SK-N-SH (cell line): ENCODE measurements at regions not wholly inside any gene's neighbourhood (a gene's known extent, or its start where the extent isn't known, plus 50 kb on each side); places are given as distances from the start of the nearest gene placed in this dataset.

Experiments used
- TF ChIP-seq, protein P1 (sequence below): fragments of 200-600 bp; sonication (generic); IDR thresholded peaks from 2 replicates; pipeline ENCODE4 v1.6.1; 2017; ENCODE audit warnings: antibody characterized with exemption, mild to moderate bottlenecking, moderate library complexity
- TF ChIP-seq, protein P2 (sequence below): IDR thresholded peaks from 2 replicates; pipeline ENCODE4 v1.4.0; 2012; ENCODE audit warnings: low read depth
- TF ChIP-seq, protein P3 (sequence below): IDR thresholded peaks from 2 replicates; pipeline ENCODE4; 2012

GRCh38 chr7:68492359-68492690 is 1106.0 kb upstream of the AUTS2 start:
- TF ChIP-seq, protein P1, sequence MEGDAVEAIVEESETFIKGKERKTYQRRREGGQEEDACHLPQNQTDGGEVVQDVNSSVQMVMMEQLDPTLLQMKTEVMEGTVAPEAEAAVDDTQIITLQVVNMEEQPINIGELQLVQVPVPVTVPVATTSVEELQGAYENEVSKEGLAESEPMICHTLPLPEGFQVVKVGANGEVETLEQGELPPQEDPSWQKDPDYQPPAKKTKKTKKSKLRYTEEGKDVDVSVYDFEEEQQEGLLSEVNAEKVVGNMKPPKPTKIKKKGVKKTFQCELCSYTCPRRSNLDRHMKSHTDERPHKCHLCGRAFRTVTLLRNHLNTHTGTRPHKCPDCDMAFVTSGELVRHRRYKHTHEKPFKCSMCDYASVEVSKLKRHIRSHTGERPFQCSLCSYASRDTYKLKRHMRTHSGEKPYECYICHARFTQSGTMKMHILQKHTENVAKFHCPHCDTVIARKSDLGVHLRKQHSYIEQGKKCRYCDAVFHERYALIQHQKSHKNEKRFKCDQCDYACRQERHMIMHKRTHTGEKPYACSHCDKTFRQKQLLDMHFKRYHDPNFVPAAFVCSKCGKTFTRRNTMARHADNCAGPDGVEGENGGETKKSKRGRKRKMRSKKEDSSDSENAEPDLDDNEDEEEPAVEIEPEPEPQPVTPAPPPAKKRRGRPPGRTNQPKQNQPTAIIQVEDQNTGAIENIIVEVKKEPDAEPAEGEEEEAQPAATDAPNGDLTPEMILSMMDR = no peak
- TF ChIP-seq, protein P2, sequence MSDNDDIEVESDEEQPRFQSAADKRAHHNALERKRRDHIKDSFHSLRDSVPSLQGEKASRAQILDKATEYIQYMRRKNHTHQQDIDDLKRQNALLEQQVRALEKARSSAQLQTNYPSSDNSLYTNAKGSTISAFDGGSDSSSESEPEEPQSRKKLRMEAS = no peak
- TF ChIP-seq, protein P3, sequence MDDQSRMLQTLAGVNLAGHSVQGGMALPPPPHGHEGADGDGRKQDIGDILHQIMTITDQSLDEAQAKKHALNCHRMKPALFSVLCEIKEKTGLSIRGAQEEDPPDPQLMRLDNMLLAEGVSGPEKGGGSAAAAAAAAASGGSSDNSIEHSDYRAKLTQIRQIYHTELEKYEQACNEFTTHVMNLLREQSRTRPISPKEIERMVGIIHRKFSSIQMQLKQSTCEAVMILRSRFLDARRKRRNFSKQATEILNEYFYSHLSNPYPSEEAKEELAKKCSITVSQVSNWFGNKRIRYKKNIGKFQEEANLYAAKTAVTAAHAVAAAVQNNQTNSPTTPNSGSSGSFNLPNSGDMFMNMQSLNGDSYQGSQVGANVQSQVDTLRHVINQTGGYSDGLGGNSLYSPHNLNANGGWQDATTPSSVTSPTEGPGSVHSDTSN = no peak
